HG03575 (cell line): ENCODE measurements at regions not wholly inside any gene's neighbourhood (a gene's known extent, or its start where the extent isn't known, plus 50 kb on each side); places are given as distances from the start of the nearest gene placed in this dataset.
"Not testable (repeated sequence)": the region's sequence is repeated elsewhere in the genome, so short reads cannot be mapped to it uniquely, and the experiment has no call there.

Experiments used
- ATAC-seq: cut with Tn5 transposase; IDR thresholded peaks from one replicate; pipeline ENCODE4 v1.9.1; 2021; ENCODE audit not compliant: unreplicated experiment, insufficient number of reproducible peaks, low FRiP score; ENCODE audit errors: extremely low read depth

DNA sequence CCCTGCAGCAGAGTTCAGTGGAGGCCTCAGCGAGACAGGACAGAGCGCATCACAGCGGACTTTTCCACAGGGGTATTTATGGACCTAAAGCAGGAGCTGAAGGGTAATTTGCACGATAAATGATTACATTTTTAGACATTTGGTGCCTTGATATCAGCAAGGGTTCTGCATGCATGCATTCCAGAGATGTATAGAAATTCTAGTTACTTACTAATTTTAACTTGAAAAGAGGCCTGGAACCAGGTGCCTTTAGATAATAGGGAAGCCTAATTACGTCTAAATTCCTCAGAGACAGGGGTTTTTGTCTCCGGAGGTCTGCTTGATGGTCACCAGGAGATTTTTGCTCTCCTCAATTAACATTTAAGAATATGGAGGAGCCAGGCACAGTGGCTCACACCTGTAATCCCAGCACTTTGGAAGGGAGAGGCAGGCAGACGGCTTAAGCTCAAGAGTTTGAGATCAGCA lies 79.8 kb upstream of the MFGE8 start:
- ATAC-seq = no peak

DNA sequence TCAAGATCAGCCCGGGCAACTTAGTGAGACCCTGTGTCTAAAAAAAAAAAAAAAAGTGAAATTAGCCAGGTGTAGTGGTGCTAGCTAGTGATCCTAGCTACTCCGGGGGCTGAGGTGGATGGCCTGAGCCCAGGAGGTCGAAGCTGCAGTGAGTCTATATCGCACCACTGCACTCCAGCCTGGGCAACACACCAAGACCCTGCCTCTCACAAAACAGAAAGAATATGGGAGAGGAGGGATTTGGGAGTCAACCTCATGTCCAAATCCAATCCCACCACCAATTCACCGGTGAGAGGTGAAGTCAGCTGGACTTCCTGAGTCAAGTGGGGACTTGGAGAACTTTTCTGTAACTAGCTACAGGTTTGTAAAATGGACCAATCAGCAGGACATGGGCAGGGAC lies 80.5 kb upstream of the MFGE8 start:
- ATAC-seq = no peak

DNA sequence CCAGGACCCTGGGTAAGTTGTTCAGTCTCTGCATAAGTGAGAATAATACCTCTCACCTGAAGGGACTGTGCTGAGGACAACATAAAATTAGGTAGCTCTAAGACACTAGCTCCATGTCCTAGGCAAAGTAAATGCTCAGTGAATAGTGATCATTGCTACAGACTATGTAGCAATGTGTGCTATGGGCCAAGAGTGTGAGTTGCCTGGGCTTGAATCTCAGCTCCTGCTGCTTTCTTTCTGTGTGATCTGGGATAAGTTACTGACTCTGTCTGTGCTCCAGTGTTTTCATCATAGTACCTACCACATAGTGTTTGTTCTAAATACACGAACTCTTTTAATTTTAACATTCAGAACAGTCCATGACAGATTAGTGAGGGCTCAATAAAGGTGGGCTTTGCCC lies 81.1 kb upstream of the MFGE8 start:
- ATAC-seq = no peak

DNA sequence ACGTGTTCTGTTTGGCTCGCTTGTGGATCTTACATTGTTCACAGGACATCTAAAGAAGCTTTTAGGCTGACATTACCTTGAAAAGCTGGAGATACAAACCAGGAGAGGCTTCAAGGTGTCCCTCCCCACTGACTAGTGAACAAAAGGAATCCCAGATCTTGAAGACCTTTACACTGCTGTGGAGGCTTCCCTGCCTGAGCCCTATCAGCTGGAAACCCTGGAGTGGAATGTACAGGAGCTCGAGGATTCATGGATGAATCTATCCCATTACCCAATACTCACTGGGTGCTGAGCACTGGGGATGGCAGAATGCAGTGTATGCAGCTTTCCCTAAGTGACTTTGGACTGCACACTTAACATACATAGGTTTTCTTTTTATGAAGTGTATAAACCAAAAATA lies 82.3 kb upstream of the MFGE8 start:
- ATAC-seq = no peak

DNA sequence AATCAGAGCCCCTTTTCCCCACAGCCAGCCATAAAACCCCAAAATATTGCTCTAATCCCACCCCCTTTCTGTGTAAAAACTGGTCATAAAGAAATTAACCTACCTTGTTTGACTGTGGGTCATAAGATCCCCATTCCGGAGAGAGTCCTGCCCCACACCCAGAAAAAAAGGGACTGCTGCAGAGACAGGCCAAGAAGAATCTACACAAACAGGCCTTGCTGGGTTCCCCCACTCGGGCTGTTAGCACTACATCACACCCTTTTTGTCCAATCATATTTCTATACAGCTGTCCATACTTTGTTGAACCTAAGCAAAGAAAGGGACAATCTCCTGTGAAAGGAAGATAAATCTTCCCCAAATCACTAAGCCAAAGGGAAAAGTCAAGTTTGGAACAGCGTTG lies 84.4 kb upstream of the MFGE8 start:
- no peak for ATAC-seq

DNA sequence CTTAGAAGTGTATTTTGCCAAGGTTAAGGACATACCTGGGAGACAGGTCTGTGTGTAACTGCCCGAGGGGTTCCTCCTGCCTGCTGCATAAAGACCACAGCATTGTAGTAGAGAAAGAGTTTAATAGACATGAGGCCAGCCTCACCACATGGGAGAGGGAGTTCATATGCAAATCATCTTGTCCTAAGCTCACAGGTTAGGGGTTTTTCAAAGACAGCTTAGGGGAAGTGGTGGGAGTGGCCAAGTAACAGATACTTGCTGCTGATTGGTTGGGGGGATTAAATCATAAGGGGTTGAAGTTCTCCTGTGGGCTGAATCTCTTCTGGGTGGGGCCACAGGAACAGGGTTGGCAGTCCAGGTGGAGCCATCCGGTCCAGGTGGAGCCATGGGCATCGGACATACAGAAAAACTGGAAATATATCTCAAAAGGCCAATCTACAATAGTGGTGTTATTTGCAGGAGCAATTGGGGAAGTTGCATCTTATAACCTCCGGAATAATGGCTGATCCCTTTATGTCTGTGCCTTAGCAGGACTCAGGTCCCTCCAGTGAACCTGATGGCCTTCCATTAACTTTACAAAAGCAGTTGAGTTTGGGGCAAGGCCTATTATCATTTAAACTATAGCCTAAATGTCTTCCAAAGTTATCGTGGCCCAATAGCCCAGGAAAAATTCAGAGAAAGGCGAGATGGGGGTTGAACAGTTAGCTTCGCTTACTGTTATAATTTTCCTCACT lies 86.0 kb upstream of the MFGE8 start:
- ATAC-seq = no peak

DNA sequence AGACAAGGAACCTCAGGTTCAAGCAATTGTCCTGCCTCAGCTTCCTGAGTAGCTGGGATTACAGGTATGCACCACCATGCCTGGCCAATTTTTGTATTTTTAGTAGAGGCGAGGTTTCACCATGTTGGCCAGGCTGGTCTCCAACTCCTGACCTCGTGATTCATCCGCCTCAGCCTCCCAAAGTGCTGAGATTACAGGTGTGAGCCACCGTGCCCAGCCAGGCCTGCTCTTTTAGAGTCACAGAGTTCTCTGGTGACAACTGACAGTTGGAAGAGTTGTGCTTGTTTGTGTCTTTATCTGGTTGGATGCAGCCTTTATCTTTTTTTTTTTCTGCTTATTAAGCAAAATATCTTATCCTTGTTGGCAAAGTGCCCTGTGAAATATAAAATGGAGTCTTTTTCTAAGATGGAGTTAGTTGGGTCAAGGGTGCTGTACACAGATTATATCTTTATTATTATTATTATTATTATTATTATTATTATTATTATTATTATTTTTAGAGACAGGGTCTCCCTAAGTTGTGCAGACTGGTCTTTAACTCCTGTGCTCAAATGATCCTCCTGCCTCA lies 86.5 kb upstream of the ABHD2 start:
- ATAC-seq = not testable (repeated sequence)

DNA sequence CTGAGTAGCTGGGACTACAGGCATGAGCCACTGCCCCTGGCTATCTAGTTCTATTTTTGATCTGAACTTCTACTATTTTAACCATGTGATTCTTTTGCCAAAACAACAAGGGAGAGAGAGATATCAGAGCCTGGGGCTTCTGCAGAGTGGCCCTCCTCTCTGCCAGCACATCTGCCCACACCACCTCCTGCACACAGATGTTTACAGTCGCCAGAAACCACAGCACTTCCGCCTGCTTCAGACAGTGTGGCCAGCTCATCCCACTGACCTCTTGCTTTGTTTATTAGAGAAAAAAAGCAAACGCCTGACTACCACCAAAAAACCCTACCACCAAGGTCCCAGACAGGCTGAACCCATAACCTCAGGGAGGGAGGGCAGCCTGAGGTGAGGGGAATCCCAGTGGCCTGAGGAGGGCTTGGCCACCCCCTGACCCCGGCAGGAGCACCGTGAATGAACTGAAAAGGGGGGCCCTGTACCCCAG lies 85.9 kb upstream of the ABHD2 start:
- ATAC-seq = no peak

DNA sequence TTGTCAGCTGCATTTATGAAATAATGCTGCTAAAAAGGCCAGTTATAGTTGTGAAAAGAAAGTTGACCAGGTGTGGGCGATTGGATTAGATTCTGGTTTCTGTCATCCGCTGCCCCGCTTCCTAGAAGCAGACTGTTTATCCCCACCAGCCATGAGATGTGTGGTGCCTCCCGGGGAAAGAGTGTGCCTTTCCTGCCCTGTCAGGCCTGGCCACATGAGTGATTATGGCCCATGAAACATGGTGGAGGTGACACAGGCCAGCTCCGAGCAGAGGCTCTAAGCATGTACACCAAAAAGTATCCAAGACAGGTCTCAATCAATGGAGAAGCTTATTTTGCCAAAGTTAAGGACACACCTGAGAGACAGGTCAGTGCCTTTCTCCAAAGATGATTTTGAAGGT lies 85.4 kb upstream of the ABHD2 start:
- no peak for ATAC-seq

DNA sequence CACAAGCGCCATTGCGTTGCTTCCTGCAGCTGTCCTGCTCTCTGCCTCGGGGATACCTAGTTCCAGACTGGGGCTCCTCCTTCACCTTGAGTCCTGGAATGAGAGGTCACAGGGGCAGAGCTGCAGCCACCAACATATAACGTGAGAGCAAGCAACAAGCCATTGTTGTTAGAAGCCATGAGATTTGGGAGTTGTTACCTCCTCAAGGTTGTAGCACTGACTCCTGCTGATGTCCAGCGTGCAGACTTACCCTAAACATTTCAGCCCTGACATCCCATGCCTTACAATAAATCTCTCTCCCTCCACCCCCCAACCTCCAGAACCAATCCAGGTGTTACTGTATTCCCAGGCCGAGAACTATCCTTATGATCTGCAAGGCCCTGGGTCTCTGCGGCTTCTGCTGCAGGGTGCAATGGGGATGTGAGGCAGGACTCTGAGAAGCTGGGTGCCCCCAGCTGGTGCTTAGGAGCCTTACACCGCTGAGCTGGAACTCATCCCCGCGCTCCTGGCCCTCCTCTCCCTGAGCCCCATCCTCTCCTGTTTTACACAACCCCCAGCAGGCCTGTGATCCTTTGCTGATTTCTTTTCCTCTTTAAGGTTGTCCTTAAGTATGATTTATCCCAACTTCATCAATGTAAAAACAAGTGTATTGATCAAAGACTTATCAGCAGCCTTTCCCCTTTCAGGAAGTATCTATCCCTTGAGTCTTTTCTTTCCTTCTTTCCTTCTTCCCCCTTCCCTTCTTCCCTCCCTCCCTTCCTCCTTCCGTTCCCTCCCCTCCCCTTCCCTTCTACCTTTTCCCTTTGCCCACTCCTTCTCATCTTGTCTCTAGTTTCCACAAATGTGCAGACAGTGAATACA lies 84.2 kb upstream of the ABHD2 start:
- no peak for ATAC-seq

DNA sequence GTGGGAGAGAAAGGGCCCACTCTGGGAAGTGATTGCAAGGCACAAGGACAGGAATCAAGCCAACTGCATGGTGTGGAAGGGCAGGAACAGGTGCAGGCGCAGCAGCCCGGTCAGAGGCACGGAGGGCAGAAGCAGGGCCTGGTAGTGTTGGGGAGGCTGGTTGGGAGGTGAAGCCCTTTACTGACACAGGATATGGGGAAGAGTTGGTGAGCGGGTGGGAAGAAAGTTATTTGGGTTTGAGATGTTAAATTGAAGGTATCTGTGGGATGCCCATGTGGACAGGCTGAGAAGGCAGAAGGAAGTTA lies 83.6 kb upstream of the ABHD2 start:
- ATAC-seq = no peak

DNA sequence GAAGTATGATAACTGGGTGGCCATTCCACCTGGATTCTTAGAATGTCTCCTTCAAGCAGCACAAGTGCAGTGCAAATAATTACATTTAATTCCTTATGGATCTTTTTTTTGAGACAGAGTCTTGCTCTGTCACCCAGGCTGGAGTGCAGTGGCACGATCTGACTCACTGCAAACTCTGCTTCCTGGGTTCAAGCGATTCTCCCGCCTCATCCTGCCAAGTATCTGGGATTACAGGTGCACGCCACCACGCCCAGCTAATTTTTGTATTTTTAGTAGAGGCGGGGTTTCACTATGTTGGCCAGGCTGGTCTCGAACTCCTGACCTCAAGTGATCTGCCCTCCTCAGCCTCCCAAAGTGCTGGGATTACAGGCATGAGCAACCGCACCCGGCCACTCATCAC lies 80.7 kb upstream of the ABHD2 start:
- ATAC-seq = not testable (repeated sequence)

DNA sequence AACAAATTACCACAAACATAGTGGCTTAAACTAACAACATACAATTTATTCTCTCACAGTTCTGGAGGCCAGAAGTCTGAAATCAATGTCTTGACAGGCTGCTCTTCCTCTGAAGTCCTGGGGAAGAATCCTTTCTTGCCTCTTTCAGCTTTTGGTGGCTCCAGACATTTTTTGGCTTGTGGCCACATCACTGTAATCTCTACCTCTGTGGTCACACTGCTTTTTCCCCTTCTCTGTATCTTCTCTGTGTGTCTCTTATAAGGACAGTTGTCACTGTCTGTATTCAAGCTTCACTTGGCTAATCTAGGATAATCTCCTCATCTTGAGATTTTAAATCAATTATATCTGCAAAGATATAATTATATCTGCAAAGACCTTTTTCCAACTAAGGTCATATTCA lies 80.3 kb upstream of the ABHD2 start:
- no peak for ATAC-seq

DNA sequence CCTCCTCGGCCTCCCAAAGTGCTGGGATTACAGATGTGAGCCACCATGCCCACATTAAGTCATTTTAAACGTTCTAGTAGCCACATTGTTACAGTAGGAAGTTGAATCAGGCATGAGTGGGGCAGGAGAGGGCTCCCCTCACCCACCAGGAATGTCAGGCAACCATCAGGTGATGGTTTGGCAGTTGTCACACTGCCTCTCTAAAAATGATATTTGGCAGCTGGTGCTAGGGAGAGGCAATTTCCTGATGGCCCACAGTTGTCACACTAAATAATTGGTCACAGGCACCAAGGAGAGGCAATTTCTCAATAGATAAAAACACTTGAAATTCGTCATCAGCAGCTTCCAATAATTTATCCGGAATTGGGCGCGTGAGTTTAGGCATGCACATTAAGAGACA lies 79.2 kb upstream of the ABHD2 start:
- ATAC-seq = no peak

DNA sequence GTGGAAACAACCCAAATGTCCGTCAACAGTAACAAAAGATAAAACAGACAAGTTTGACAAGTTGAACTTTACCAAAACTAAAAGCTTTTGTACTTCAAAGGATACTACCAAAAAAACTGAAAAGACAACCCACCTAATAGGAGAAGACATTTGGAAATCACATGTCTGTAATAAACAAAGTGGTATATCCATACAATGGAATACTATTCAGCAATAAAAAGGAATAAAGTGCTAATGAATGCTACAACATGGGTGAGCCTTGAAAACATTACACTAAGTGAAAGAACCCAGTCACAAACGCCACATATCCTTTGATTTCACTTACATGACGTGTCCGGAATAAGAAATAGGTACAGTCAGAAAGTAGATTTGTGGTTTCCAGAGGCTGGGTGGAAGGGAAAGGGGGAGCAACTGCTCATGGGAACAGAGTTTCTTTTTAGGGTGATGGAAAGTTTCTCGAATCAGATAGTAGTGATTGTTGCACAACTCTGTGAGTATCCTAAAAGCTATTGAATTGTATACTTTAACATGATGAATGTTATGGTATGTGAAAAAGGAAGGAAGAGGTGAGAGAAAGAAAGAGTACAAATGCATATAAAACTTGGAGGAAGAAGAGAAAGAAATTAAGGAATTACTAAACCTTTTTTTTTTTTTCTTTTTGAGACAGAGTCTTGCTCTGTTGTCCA lies 72.7 kb upstream of the ABHD2 start:
- no peak for ATAC-seq

DNA sequence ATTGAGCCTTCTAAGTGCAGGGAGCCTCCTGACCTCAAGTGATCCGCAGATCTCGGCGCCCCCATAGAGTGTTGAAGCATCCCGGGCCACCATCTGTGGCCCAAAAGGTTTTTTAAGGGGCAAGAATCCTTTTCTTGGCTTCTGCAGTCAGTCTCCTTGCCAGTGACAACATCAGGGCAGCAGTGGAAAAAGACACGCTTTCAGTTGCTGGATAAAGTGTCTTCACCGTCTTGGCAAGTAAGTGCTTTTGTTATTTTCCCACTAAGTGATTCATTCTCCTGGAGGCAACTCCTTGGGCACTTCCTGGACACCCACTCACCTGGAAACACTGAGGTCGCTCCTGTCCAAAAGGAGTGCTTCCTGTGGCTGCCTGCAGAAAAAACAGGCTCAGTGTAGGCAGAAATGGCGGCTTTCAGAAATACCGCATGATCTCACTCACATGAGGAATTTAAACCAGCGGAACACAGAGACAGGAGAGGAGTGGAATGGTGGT lies 71.7 kb upstream of the ABHD2 start:
- ATAC-seq = no peak

DNA sequence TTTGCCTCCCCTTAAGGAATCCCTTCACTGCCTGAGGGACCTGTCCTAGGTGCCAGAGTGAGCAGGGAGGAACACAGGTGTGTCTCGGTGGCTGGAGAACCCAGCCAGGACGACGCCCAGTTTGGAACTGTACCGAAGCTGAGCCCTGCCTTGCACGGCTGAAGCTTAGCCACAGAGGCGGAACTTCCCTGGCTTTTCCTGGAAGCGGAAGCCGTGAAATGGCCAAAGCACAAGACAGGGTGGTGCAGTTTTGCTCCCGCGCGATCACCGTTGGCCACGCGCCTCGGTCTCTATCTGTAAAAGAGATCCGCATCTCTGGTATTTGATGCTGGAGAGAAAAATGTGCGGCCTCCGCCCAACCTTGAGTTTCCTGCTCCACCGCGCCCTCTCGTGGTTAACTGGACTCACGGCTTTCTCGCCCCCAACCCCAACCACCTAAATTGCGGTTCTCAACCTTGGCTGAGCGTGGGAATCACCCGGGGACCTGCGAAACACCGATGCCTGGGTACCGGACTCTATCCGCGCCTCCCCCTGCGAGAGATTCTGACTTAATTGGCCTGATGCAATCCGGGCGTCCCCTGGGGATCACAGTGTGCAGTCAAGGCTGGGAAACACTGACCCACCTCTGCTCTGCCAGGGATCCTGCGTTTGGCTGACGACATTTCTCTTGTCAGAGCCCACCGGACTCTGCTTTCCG lies 70.7 kb upstream of the ABHD2 start:
- no peak for ATAC-seq

DNA sequence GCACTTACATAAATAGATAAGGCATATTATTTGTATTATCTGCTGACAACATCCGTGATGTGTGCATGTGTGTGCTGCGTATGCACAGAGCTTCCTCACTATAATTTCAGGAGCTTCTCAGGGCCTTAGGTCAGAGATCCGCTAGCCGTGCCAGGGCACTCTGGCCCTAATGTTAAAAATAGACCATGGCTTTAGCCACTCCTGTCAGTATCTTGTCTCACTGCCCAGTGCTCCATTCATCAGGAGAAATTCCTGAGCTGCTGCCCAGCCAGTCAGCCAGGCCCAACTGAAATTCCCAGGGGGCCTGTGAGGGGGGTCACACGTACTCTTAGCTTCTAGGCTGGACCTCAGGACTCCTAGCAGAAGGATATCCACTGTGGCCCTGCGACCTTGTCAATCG lies 70.0 kb upstream of the ABHD2 start:
- no peak for ATAC-seq

DNA sequence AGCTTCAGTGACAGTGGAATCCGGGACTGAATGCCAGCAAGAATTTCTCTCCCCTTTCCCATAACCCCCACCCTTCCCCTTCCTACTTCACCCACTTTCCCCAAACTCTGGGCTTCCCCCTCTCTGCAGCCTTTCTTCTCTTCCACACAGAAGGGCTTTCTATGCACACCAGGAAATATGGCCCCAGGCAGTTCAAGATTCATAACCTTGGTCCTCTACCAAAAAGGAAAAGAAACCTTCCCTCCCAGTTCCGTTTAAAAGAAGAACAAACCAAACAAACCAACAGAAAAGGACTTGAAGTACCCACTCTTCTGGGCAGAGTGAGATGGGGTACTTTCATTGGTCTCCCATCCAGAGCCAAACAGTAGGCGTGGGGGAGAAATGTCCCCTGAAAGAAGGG lies 68.8 kb upstream of the ABHD2 start:
- no peak for ATAC-seq
